RPMI8226 (cell line): ENCODE measurements at regions not wholly inside any gene's neighbourhood (a gene's known extent, or its start where the extent isn't known, plus 50 kb on each side); places are given as distances from the start of the nearest gene placed in this dataset.
"Not testable (repeated sequence)": the region's sequence is repeated elsewhere in the genome, so short reads cannot be mapped to it uniquely, and the experiment has no call there.

Experiments used
- DNase-seq: peaks from one replicate; pipeline ENCODE4 v3.0.0-alpha.2; 2015

- no peak for DNase-seq
Measured at GRCh38 chr10:33638374-33638773, 303.9 kb upstream of the NRP1 start.

GRCh38 chr10:33635967-33636515, 301.6 kb upstream of the NRP1 start:
- no peak for DNase-seq

GRCh38 chr10:33632432-33632831, 298.0 kb upstream of the NRP1 start:
- DNase-seq, result no peak

GRCh38 chr10:33631991-33632390, 297.5 kb upstream of the NRP1 start:
- no peak for DNase-seq

- DNase-seq, result no peak
Measured at GRCh38 chr10:33630761-33631160, 296.3 kb upstream of the NRP1 start.

- no peak for DNase-seq
Measured at GRCh38 chr10:33627611-33628010, 293.1 kb upstream of the NRP1 start.

GRCh38 chr10:33626798-33627466, 292.5 kb upstream of the NRP1 start:
- no peak for DNase-seq

GRCh38 chr10:33623669-33624068, 289.2 kb upstream of the NRP1 start:
- DNase-seq, result peak; percentile 6

- peak; percentile 40 for DNase-seq
Measured at GRCh38 chr10:33621101-33621500, 286.6 kb upstream of the NRP1 start.

GRCh38 chr10:33618196-33618595, 283.7 kb upstream of the NRP1 start:
- no peak for DNase-seq

- no peak for DNase-seq
Measured at GRCh38 chr10:33617381-33618080, 283.1 kb upstream of the NRP1 start.

GRCh38 chr10:33616956-33617355, 282.5 kb upstream of the NRP1 start:
- no peak for DNase-seq

GRCh38 chr10:33612551-33612950, 278.1 kb upstream of the NRP1 start:
- peak; percentile 8 for DNase-seq

GRCh38 chr10:33612116-33612515, 277.6 kb upstream of the NRP1 start:
- DNase-seq, result no peak

GRCh38 chr10:33611423-33611822, 277.0 kb upstream of the NRP1 start:
- no peak for DNase-seq

- DNase-seq, result no peak
Measured at GRCh38 chr10:33609546-33609945, 275.1 kb upstream of the NRP1 start.

GRCh38 chr10:33602278-33602677, 267.8 kb upstream of the NRP1 start:
- DNase-seq, result no peak

- DNase-seq, result no peak
Measured at GRCh38 chr10:33600381-33600780, 265.9 kb upstream of the NRP1 start.

- DNase-seq, result no peak
Measured at GRCh38 chr10:33596422-33596821, 262.0 kb upstream of the NRP1 start.

- DNase-seq, result no peak
Measured at GRCh38 chr10:33594475-33594874, 260.0 kb upstream of the NRP1 start.

- DNase-seq, result no peak
Measured at GRCh38 chr10:33588974-33589600, 254.6 kb upstream of the NRP1 start.

- DNase-seq, result not testable (repeated sequence)
Measured at GRCh38 chr10:33584596-33584995, 250.1 kb upstream of the NRP1 start.

GRCh38 chr10:33579996-33580395, 245.5 kb upstream of the NRP1 start:
- DNase-seq, result no peak

- DNase-seq, result no peak
Measured at GRCh38 chr10:33573606-33574005, 239.1 kb upstream of the NRP1 start.
